Upper lobe of left lung (tissue), 6 donors: ENCODE measurements at regions not wholly inside any gene's neighbourhood (a gene's known extent, or its start where the extent isn't known, plus 50 kb on each side); places are given as distances from the start of the nearest gene placed in this dataset.

Experiments used
- ATAC-seq, 2 donors: fragments of 200-7000 bp; cut with Tn5 transposase; one replicate each; pipeline ENCODE4 v1.9.1; 2022; ENCODE audit warnings: mild to moderate bottlenecking in 2 of 2, moderate library complexity in 2 of 2; ENCODE audit not compliant: low FRiP score in 2 of 2
- DNase-seq, 2 donors: peaks; one replicate each; pipeline ENCODE4 v3.0.0-alpha.2; 2019 to 2020
- H3K27ac ChIP-seq, 4 donors: fragments of 200-600 bp; sonication (generic); one replicate each; pipeline ENCODE4 v1.5.1; 2016 to 2019
- H3K27me3 ChIP-seq, 4 donors: fragments of 200-600 bp; sonication (generic); one replicate each; pipeline ENCODE4 v1.5.1; 2017 to 2019
- H3K36me3 ChIP-seq, 4 donors: fragments of 200-600 bp; sonication (generic); one replicate each; pipeline ENCODE4 v1.5.1; 2016 to 2019
- H3K4me1 ChIP-seq, 4 donors: fragments of 200-600 bp; sonication (generic); one replicate each; pipeline ENCODE4 v1.5.1; 2018 to 2019
- H3K4me3 ChIP-seq, 4 donors: fragments of 200-600 bp; sonication (generic); one replicate each; pipeline ENCODE4 v1.5.1; 2017 to 2019; ENCODE audit warnings: mild to moderate bottlenecking in 2 of 4, moderate library complexity in 1 of 4
- H3K9me3 ChIP-seq, 4 donors: fragments of 200-600 bp; sonication (generic); one replicate each; pipeline ENCODE4 v1.5.1; 2018 to 2019
- CTCF ChIP-seq, 6 experiments: fragments of 450-650 bp in 4 of 6; fragments of 200-600 bp in 2 of 6; sonication (generic) in 2 of 6; IDR thresholded peaks; one replicate each; pipeline ENCODE4 v1.5.1; 2016 to 2019; ENCODE audit warnings: antibody characterized with exemption in 6 of 6
- EP300 ChIP-seq, 4 donors: sonication (generic); formaldehyde crosslinking; IDR thresholded peaks; one replicate each; pipeline ENCODE4 v1.5.1; 2017; ENCODE audit warnings: antibody characterized with exemption in 4 of 4, control low read depth in 2 of 4
- POLR2A ChIP-seq, 4 donors: fragments of 450-650 bp; IDR thresholded peaks; one replicate each; pipeline ENCODE4 v1.5.1; 2016 to 2017; ENCODE audit warnings: antibody characterized with exemption in 4 of 4, mild to moderate bottlenecking in 2 of 4
- POLR2AphosphoS5 ChIP-seq, 2 donors: sonication (generic); formaldehyde crosslinking; IDR thresholded peaks; one replicate each; pipeline ENCODE4 v1.5.1; 2017; ENCODE audit warnings: antibody characterized with exemption in 2 of 2
- WGBS, 2 donors: methylation state at CpG; one replicate each; pipeline ENCODE4 v1.1.5; 2017 to 2018; 5-methylcytosine and 5-hydroxymethylcytosine counted together
- donor health status: DM: no; HTN: no; CAD: no; lungs with moderate emphysema.
- donor health status: DM: no; HTN: yes; CAD: no; lungs with severe emphysema.

- Histone ChIP-seq H3K27ac (no peak overlapping the region), H3K4me3 (no peak overlapping the region), H3K36me3 (no peaks in the 10 kb centered on the region), H3K27me3 (no peaks in the 10 kb centered on the region), H3K9me3 (no peaks in the 10 kb centered on the region), H3K4me1 (no peaks in the 10 kb centered on the region)
- ATAC-seq = no peak
- WGBS, 2 donors = 73 to 76% methylated on average over 1 of the region's 1 CpG
- no peak for TF ChIP-seq POLR2AphosphoS5 (IDR thresholded peaks at IDR 0.05)
- no peak for TF ChIP-seq CTCF (IDR thresholded peaks at IDR 0.05)
- no peak for TF ChIP-seq POLR2A (IDR thresholded peaks at IDR 0.05)
- no peak for TF ChIP-seq EP300 (IDR thresholded peaks at IDR 0.05)
- no peak for DNase-seq
These were observed 145.3 kb downstream of the CD47 start for GRCh38 chr3:107945417-107946094.

- H3K27ac ChIP-seq = no peak overlapping the region
- TF ChIP-seq EP300 (IDR thresholded peaks at IDR 0.05) (no peak), POLR2AphosphoS5 (IDR thresholded peaks at IDR 0.05) (no peak), CTCF (IDR thresholded peaks at IDR 0.05) (no peak), POLR2A (IDR thresholded peaks at IDR 0.05) (no peak)
- DNase-seq = no peak
- H3K9me3 ChIP-seq = no peaks in the 10 kb centered on the region
- no peaks in the 10 kb centered on the region for H3K27me3 ChIP-seq
- ATAC-seq = peak; percentile 37 to 85
- no peaks in the 10 kb centered on the region for H3K4me1 ChIP-seq
- WGBS, 2 donors = 90 to 96% methylated on average over 5 of the region's 5 CpGs
- no peak overlapping the region for H3K4me3 ChIP-seq
- H3K36me3 ChIP-seq = no peaks in the 10 kb centered on the region
These were observed 146.9 kb downstream of the CD47 start for GRCh38 chr3:107943786-107944523.

- Histone ChIP-seq H3K4me3 (no peak overlapping the region), H3K9me3 (no peaks in the 10 kb centered on the region), H3K27ac (no peak overlapping the region), H3K27me3 (no peaks in the 10 kb centered on the region), H3K36me3 (no peaks in the 10 kb centered on the region), H3K4me1 (no peaks in the 10 kb centered on the region)
- no peak for TF ChIP-seq POLR2AphosphoS5 (IDR thresholded peaks at IDR 0.05)
- no peak for TF ChIP-seq CTCF (IDR thresholded peaks at IDR 0.05)
- no peak for TF ChIP-seq EP300 (IDR thresholded peaks at IDR 0.05)
- no peak for TF ChIP-seq POLR2A (IDR thresholded peaks at IDR 0.05)
- no peak for DNase-seq
- WGBS, 2 donors = 69 to 71% methylated on average over 5 of the region's 5 CpGs
- ATAC-seq = no peak
These were observed 147.7 kb downstream of the CD47 start for GRCh38 chr3:107942951-107943749.

GRCh38 chr3:107942244-107942643 is 148.6 kb downstream of the CD47 start:
- no peaks in the 10 kb centered on the region for H3K4me1 ChIP-seq
- no peak overlapping the region for H3K27ac ChIP-seq
- no peak for DNase-seq
- H3K36me3 ChIP-seq = no peaks in the 10 kb centered on the region
- H3K9me3 ChIP-seq = no peaks in the 10 kb centered on the region
- H3K4me3 ChIP-seq = no peak overlapping the region
- 55 to 58% methylated on average over 6 of the region's 6 CpGs for WGBS, 2 donors
- no peaks in the 10 kb centered on the region for H3K27me3 ChIP-seq
- ATAC-seq = no peak
- TF ChIP-seq CTCF (IDR thresholded peaks at IDR 0.05) = no peak
- no peak for TF ChIP-seq POLR2A (IDR thresholded peaks at IDR 0.05)
- no peak for TF ChIP-seq POLR2AphosphoS5 (IDR thresholded peaks at IDR 0.05)
- TF ChIP-seq EP300 (IDR thresholded peaks at IDR 0.05) = no peak
